DMS 273 (cell line): ENCODE measurements at regions not wholly inside any gene's neighbourhood (a gene's known extent, or its start where the extent isn't known, plus 50 kb on each side); places are given as distances from the start of the nearest gene placed in this dataset.
"Not testable (repeated sequence)": the region's sequence is repeated elsewhere in the genome, so short reads cannot be mapped to it uniquely, and the experiment has no call there.

Experiments
- DNase-seq: peaks from one replicate; lab custom pipeline; 2025; ENCODE audit not compliant: unreplicated experiment; lab: John Stamatoyannopoulos, UW

GRCh38 chr13:79887278-79887677 lies 406.3 kb downstream of the NDFIP2 start:
- DNase-seq, result not testable (repeated sequence)

GRCh38 chr13:79886601-79887000 lies 405.6 kb downstream of the NDFIP2 start:
- no peak for DNase-seq

- no peak for DNase-seq
Measured at GRCh38 chr13:79884890-79885289, 403.9 kb downstream of the NDFIP2 start.

DNA sequence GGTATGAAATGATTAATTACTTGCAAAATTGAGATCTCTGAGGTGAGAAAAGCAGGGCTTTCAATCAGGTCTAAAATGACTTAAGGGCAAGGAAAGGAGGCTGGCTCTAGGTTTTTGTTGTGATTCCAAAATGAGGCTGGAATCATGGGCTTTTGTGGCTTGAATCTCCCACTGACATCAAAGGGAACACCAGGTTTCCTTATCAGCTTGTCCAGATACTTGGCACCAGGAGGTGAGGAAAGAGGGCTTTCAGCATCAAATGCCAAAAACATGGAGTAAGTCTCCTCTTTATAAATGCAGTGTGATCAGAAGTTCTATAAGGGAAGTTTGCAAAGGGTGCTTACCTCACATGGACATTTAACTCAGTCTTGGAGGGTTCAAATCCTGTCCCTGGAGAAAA lies 402.3 kb downstream of the NDFIP2 start:
- no peak for DNase-seq

DNA sequence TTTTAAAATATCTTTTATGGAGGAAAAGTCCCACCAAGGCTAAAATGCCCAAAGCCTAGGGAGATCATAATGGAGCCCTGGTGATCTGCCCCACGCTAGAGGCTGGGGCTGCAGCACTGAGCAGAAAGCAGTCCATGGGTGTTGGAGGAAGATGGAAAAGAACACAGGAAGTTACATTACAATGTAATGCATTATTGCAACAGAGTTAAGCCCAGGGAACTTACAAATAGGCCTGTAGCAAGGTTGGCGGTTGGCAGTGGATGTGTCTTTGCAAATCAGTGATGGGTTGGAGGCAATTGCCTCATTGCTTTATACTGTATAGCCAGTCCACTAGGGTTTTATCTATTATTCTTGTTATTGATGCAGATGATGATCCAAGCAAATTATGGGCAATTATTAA lies 399.9 kb downstream of the NDFIP2 start:
- DNase-seq, result no peak

- peak; percentile 43 for DNase-seq
Measured at GRCh38 chr13:79874396-79875360, 393.7 kb downstream of the NDFIP2 start.

DNA sequence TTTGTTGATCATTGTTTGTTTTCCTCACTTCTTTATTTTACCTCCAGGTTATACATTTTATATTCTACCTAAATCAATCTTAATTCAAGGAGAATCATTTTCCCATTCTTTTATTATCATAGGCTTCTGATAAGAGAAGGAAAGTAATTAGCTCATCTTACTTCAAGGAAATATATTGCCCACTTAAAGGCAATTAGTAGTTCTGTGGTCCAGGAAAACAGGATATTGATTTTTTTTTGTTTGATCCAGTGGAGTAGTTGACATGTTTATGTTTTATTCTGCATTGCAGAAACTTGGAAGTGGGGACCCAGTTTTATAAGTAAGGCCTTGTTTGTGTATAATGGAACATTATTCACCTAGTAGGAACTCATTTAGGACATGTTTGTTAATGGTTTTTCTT lies 390.6 kb downstream of the NDFIP2 start:
- no peak for DNase-seq

DNA sequence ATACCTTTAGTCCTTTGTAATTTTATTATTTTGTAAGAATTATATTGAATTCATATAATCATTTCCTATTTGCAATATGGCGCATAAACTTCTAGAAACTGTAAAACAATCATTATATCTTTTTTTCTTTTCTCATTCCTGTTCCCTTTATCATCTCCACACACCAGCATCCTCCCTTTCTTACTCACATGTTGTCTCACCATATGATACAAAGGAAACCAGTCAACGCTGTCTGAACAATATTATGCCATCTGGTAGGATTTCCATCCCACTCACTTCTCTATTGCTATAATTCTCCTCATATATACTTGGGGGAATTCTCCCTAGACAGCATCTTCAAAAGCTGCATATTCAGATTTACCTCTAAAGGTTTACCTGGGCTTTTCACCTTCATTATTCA lies 389.8 kb downstream of the NDFIP2 start:
- DNase-seq, result no peak

GRCh38 chr13:79870123-79870522 lies 389.2 kb downstream of the NDFIP2 start:
- DNase-seq, result no peak

DNA sequence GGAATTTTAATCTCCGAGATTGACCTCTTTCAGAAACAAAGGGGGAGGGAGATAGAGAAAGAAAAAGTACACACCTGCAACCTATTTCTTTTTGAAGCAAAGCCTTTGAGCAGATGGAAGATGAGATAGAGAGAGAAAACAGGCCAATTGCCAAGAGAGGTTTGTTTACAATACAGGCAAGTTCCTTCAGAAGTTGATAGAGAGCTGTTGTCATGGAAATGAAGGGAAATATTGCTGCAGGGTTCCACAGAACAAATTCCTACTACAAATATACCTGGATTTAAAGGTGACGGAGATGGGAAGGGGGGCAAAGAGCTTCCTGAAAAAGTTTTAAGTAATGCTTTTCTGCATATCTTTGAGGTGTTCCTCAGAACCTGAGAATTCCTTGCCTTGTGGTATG lies 388.4 kb downstream of the NDFIP2 start:
- peak; percentile 28 for DNase-seq

- no peak for DNase-seq
Measured at GRCh38 chr13:79867254-79867653, 386.3 kb downstream of the NDFIP2 start.

- DNase-seq, result no peak
Measured at GRCh38 chr13:79866436-79866835, 385.5 kb downstream of the NDFIP2 start.

- DNase-seq, result no peak
Measured at GRCh38 chr13:79862515-79862914, 381.6 kb downstream of the NDFIP2 start.

GRCh38 chr13:79861731-79862130 lies 380.8 kb downstream of the NDFIP2 start:
- no peak for DNase-seq

DNA sequence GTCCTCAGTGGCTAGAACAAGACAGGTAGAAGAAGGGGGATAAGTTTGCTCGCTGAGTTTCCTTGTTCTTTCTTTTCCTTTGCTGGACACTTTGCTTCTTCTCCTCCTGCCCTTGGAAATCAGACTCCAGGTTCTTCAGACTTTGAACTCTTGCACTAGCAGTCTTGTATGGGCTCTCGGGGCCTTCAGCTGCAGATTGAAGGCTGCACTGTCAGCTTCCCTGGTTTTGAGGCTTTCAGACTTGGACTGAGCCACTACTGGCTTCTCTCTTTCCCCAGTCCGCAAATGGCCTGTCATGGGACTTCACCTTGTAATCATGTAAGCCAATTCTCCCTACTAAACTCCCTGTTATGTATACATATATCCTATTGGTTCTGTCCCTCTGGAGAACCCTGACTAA lies 379.8 kb downstream of the NDFIP2 start:
- DNase-seq, result no peak

- no peak for DNase-seq
Measured at GRCh38 chr13:79859756-79860155, 378.8 kb downstream of the NDFIP2 start.

DNA sequence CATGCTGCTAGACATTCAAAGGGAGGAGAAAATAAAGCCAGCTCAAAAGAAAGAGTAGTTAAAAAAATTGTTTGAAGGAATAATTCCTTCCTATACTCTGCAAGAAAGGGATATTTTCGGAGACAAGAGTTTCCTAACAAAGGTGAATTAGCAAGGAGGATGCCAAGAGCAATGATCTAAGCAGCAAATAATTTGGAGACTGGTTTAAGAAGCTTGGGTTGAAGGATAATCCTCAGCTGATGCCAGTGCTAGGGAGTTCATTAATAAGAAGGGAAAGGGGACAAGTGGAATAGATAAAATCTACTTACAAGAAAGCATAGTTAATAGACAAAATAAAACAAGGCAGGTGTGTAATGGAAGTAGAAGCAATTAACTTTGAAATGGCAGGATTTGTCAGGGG lies 372.3 kb downstream of the NDFIP2 start:
- no peak for DNase-seq

GRCh38 chr13:79851318-79851717 lies 370.4 kb downstream of the NDFIP2 start:
- no peak for DNase-seq

DNA sequence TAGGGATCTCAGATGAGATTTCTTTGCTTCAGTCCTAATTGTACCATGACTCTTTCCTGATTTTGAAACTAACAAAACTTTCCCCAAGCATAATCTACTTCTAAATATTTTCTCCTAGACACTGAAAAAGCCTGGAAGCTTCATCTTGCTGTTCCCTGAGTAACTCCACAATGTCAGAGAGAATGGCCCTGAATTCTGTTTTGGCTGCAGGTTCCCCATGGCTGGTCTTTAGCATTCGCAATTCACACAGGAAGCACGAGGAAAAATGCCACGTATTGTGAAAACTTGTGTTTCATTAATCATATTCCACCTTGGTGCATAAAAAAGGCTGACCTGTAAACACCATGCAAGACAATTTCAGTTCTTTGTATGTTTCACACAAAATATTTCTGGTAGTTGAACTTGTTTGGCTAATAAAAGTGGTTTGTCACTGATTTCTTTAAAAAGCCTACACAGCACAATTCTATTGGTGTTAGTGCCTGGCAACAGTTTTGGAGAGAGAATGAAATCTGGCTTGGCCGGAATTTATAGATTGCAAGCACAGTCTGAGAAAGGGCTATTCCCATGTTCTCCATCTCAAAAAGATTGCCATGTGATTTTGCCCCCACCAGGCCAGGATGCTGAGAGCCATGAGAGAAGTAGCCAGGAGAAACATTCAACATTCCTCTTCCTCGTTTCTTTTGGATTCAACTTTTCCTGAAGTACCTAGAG lies 367.1 kb downstream of the NDFIP2 start:
- no peak for DNase-seq

- DNase-seq, result peak; percentile 9
Measured at GRCh38 chr13:79846386-79846785, 365.4 kb downstream of the NDFIP2 start.

GRCh38 chr13:79837741-79838450 lies 356.9 kb downstream of the NDFIP2 start:
- peak; percentile 13 for DNase-seq

- not testable (repeated sequence) for DNase-seq
Measured at GRCh38 chr13:79836121-79836520, 355.2 kb downstream of the NDFIP2 start.
